CD14-positive monocyte (primary cell): ENCODE measurements at regions not wholly inside any gene's neighbourhood (a gene's known extent, or its start where the extent isn't known, plus 50 kb on each side); places are given as distances from the start of the nearest gene placed in this dataset.

Experiments
- DNase-seq, 3 donors: peaks; one replicate each; pipeline ENCODE4 v3.0.0-alpha.2; 2011 to 2022
- H2AFZ ChIP-seq: 2 replicates; pipeline ENCODE4 v1.6.0; 2012; ENCODE audit warnings: mild to moderate bottlenecking, low read depth, low read length, inconsistent platforms; ENCODE audit not compliant: insufficient read depth, poor library complexity, severe bottlenecking
- H3K27ac ChIP-seq, 2 donors: 1 replicate in 1 of 2; 2 replicates in 1 of 2; pipeline ENCODE4 v1.5.1; 2012 to 2013; ENCODE audit warnings: low read length in 2 of 2, control low read depth in 1 of 2, inconsistent platforms in 1 of 2, low read depth in 1 of 2, mild to moderate bottlenecking in 1 of 2
- H3K27me3 ChIP-seq, 2 donors: one replicate each; pipeline versions ENCODE4 v1.6.0 to v1.6.1; 2011 to 2013; ENCODE audit warnings: low read length in 2 of 2; ENCODE audit not compliant: control insufficient read depth in 2 of 2, insufficient read depth in 2 of 2
- H3K36me3 ChIP-seq, 2 donors: replicated peaks in 1 of 2; 1 replicate in 1 of 2; 2 replicates in 1 of 2; pipeline versions ENCODE4 v1.5.1 to v1.6.1; 2012 to 2013; ENCODE audit warnings: low read length in 2 of 2, control low read depth in 1 of 2, inconsistent platforms in 1 of 2, mild to moderate bottlenecking in 1 of 2; ENCODE audit not compliant: insufficient read depth in 2 of 2, control insufficient read depth in 1 of 2
- H3K4me1 ChIP-seq, 2 donors: 1 replicate in 1 of 2; 2 replicates in 1 of 2; pipeline versions ENCODE4 v1.5.1 to v1.6.1; 2012 to 2013; ENCODE audit warnings: low read length in 2 of 2, control low read depth in 1 of 2, inconsistent platforms in 1 of 2, mild to moderate bottlenecking in 1 of 2, moderate library complexity in 1 of 2; ENCODE audit not compliant: insufficient read depth in 2 of 2, control insufficient read depth in 1 of 2
- H3K4me2 ChIP-seq: replicated peaks from 2 replicates; pipeline ENCODE3; 2012; ENCODE audit warnings: low read length, moderate library complexity, mild to moderate bottlenecking; ENCODE audit not compliant: poor library complexity, severe bottlenecking; ENCODE audit errors: extremely low read depth
- H3K4me3 ChIP-seq, 3 experiments: fragments of 200-600 bp in 1 of 3; sonication (generic) in 1 of 3; replicated peaks in 1 of 3; 1 replicate in 2 of 3; 2 replicates in 1 of 3; pipeline ENCODE4 v1.5.1; 2011 to 2013; ENCODE audit warnings: low read length in 3 of 3, mild to moderate bottlenecking in 3 of 3, control low read depth in 2 of 3, low read depth in 2 of 3, inconsistent platforms in 1 of 3, moderate library complexity in 1 of 3
- H3K79me2 ChIP-seq: 2 replicates; pipeline ENCODE4 v1.6.0; 2012; ENCODE audit warnings: mild to moderate bottlenecking, control low read depth, inconsistent platforms, low read length, moderate library complexity; ENCODE audit not compliant: insufficient read depth
- H3K9ac ChIP-seq: 2 replicates; pipeline ENCODE4 v1.6.0; 2017; ENCODE audit warnings: low read length, mild to moderate bottlenecking; ENCODE audit not compliant: insufficient read depth, poor library complexity, severe bottlenecking
- H3K9me3 ChIP-seq, 2 donors: replicated peaks in 1 of 2; 1 replicate in 1 of 2; 2 replicates in 1 of 2; pipeline versions ENCODE4 v1.5.1 to v1.6.1; 2012 to 2013; ENCODE audit warnings: low read length in 2 of 2, control low read depth in 1 of 2; ENCODE audit not compliant: control insufficient read depth in 1 of 2, insufficient read depth in 1 of 2
- H4K20me1 ChIP-seq: 2 replicates; pipeline ENCODE4 v1.6.0; 2012; ENCODE audit warnings: mild to moderate bottlenecking, low read length, control low read depth, moderate library complexity; ENCODE audit not compliant: insufficient read depth
- H3K27ac Mint-ChIP-seq, 7 donors: one replicate each; pipeline ENCODE4 v1.8.0; 2020; ENCODE audit warnings: mild to moderate bottlenecking in 7 of 7, mixed read lengths in 7 of 7, moderate library complexity in 6 of 7, inconsistent platforms in 2 of 7
- H3K27me3 Mint-ChIP-seq, 3 donors: one replicate each; pipeline ENCODE4 v1.8.0; 2021 to 2022; ENCODE audit warnings: low read depth in 3 of 3, mild to moderate bottlenecking in 3 of 3, mixed read lengths in 3 of 3, moderate library complexity in 3 of 3, inconsistent platforms in 1 of 3
- H3K36me3 Mint-ChIP-seq, 2 donors: one replicate each; pipeline ENCODE4 v1.8.0; 2020; ENCODE audit warnings: mixed read lengths in 2 of 2, inconsistent platforms in 1 of 2, mild to moderate bottlenecking in 1 of 2
- H3K4me1 Mint-ChIP-seq: one replicate; pipeline ENCODE4 v1.8.0; 2020; ENCODE audit warnings: mild to moderate bottlenecking, mixed read lengths
- H3K4me3 Mint-ChIP-seq, 2 donors: one replicate each; pipeline ENCODE4 v1.8.0; 2020; ENCODE audit warnings: mild to moderate bottlenecking in 2 of 2, mixed read lengths in 2 of 2, moderate library complexity in 1 of 2
- H3K9me3 Mint-ChIP-seq, 7 donors: one replicate each; pipeline ENCODE4 v1.8.0; 2020 to 2022; ENCODE audit warnings: mixed read lengths in 7 of 7, mild to moderate bottlenecking in 6 of 7, moderate library complexity in 6 of 7, inconsistent platforms in 2 of 7
- WGBS: methylation state at CpG from one replicate; pipeline ENCODE4 v1.1.5; 2013; ENCODE audit warnings: missing lambda C conversion rate; ENCODE audit not compliant: insufficient coverage; 5-methylcytosine and 5-hydroxymethylcytosine counted together
- intact Hi-C, 2 donors: fragments of 100-400 bp; cut with micrococcal nuclease; formaldehyde crosslinking; loops; one replicate each; pipeline versions ENCODE4 v1.15.0 to v1.15.1; 2023
- TF ChIP-seq, protein P1 (sequence below): fragments of 200-600 bp; IDR thresholded peaks from one replicate; pipeline ENCODE4 v1.8.0; 2022; ENCODE audit warnings: antibody characterized with exemption, mild to moderate bottlenecking

GRCh38 chr2:117714110-117714509 lies 100.4 kb upstream of the DDX18 start:
- H3K9me3 ChIP-seq: no peaks in the 10 kb centered on the region
- no peaks in the 10 kb centered on the region for H4K20me1 ChIP-seq
- no peaks in the 10 kb centered on the region for H3K36me3 Mint-ChIP-seq
- no peaks in the 10 kb centered on the region for H3K79me2 ChIP-seq
- H3K27ac Mint-ChIP-seq: no peak overlapping the region
- H3K4me1 Mint-ChIP-seq: no peaks in the 10 kb centered on the region
- H3K36me3 ChIP-seq: no peaks in the 10 kb centered on the region
- H3K9ac ChIP-seq: no peak overlapping the region
- H3K4me1 ChIP-seq: no peaks in the 10 kb centered on the region
- no peak overlapping the region for H3K4me3 ChIP-seq
- 98% methylated on average over 5 of the region's 6 CpGs for WGBS
- H3K4me2 ChIP-seq: no peak overlapping the region
- H3K9me3 Mint-ChIP-seq: peaks cover 0 to 5% (median 0%) of the 10 kb centered on the region in 7 donors
- H3K27ac ChIP-seq: no peak overlapping the region
- H3K27me3 ChIP-seq: no peaks in the 10 kb centered on the region
- TF ChIP-seq, protein P1, sequence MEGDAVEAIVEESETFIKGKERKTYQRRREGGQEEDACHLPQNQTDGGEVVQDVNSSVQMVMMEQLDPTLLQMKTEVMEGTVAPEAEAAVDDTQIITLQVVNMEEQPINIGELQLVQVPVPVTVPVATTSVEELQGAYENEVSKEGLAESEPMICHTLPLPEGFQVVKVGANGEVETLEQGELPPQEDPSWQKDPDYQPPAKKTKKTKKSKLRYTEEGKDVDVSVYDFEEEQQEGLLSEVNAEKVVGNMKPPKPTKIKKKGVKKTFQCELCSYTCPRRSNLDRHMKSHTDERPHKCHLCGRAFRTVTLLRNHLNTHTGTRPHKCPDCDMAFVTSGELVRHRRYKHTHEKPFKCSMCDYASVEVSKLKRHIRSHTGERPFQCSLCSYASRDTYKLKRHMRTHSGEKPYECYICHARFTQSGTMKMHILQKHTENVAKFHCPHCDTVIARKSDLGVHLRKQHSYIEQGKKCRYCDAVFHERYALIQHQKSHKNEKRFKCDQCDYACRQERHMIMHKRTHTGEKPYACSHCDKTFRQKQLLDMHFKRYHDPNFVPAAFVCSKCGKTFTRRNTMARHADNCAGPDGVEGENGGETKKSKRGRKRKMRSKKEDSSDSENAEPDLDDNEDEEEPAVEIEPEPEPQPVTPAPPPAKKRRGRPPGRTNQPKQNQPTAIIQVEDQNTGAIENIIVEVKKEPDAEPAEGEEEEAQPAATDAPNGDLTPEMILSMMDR: no peak
- no peaks in the 10 kb centered on the region for H3K27me3 Mint-ChIP-seq
- no peak overlapping the region for H3K4me3 Mint-ChIP-seq
- intact Hi-C loops: no loop called here
- no peak for DNase-seq
- H2AFZ ChIP-seq: no peak overlapping the region

DNA sequence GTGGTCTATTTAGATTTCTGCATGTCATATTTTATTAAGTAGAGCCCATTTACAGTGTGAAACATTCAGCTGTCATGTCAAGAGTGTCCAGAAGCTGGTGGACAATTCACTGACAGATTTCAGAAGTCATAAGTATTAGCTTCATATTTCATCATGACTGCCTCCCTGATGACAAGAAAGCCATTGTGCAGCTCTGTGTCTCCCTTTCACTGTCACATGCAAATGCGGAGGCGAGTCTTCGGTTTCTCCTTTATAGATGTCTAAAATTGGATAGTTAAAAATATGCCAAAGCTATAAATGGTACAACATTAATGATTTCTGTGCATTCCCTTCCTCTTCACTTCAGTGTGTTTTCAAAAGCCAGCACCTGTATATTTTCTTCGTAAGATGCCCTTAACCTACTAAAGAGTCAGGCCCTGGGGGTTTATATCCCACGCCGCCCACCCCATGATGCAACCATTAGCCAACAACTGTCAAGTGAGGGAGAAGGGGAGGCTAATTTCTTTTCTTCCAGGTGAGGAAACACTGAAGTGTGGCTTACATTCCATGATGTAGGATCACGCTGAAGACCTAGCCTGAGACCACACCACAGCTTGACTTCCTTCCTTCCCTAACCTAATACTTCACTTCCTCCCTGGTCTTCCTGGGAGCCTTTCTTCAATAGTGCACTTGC lies 99.6 kb upstream of the DDX18 start:
- no peaks in the 10 kb centered on the region for H4K20me1 ChIP-seq
- Mint-ChIP-seq H3K4me3 (no peak overlapping the region), H3K27me3 (peaks cover 0 to 1% (median 0%) of the 10 kb centered on the region in 3 donors), H3K4me1 (no peaks in the 10 kb centered on the region), H3K36me3 (no peaks in the 10 kb centered on the region), H3K27ac (no peak overlapping the region), H3K9me3 (peaks cover 0 to 5% (median 0%) of the 10 kb centered on the region in 7 donors)
- H3K4me1 ChIP-seq: no peaks in the 10 kb centered on the region
- no peak overlapping the region for H3K27ac ChIP-seq
- TF ChIP-seq, protein P1: no peak
- H3K79me2 ChIP-seq: no peaks in the 10 kb centered on the region
- H3K9ac ChIP-seq: no peak overlapping the region
- 44% methylated on average over 1 of the region's 7 CpGs for WGBS
- H3K27me3 ChIP-seq: no peaks in the 10 kb centered on the region
- no peak overlapping the region for H3K4me3 ChIP-seq
- no peak overlapping the region for H2AFZ ChIP-seq
- H3K4me2 ChIP-seq: no peak overlapping the region
- no peaks in the 10 kb centered on the region for H3K9me3 ChIP-seq
- DNase-seq: no peak
- intact Hi-C loops: no loop called here
- H3K36me3 ChIP-seq: no peaks in the 10 kb centered on the region
